OCI-LY3 (cell line): ENCODE measurements at regions not wholly inside any gene's neighbourhood (a gene's known extent, or its start where the extent isn't known, plus 50 kb on each side); places are given as distances from the start of the nearest gene placed in this dataset.

Experiments used
- H2AFZ ChIP-seq: fragments of 200-600, 300-600 bp; shearing (Covaris generic); 2 replicates; pipeline ENCODE4 v1.6.0; 2014; ENCODE audit warnings: antibody characterized with exemption, low read depth, low read length
- H3K27ac ChIP-seq: fragments of 200-600, 300-600 bp; sonication (generic); 2 replicates; pipeline ENCODE4 v1.5.1; 2014; ENCODE audit warnings: mild to moderate bottlenecking, low read length, moderate library complexity, mixed read lengths
- H3K27me3 ChIP-seq: fragments of 200-600, 300-600 bp; sonication (generic); 2 replicates; pipeline ENCODE4 v1.6.1; 2014; ENCODE audit warnings: low read depth, low read length, mixed read lengths
- H3K36me3 ChIP-seq: fragments of 200-600, 300-600 bp; sonication (generic); replicated peaks from 2 replicates; pipeline ENCODE3; 2014; ENCODE audit warnings: low read depth, low read length, mixed read lengths
- H3K4me1 ChIP-seq: fragments of 300-600, 200-600 bp; sonication (generic); 2 replicates; pipeline ENCODE4 v1.6.1; 2014; ENCODE audit warnings: low read length, mixed read lengths
- H3K4me2 ChIP-seq: fragments of 200-600, 300-600 bp; sonication (generic); 2 replicates; pipeline ENCODE4 v1.6.1; 2014; ENCODE audit warnings: low read length, mixed read lengths
- H3K4me3 ChIP-seq: fragments of 300-600, 200-600 bp; sonication (generic); 2 replicates; pipeline ENCODE4 v1.5.1; 2014; ENCODE audit warnings: antibody characterized with exemption, mild to moderate bottlenecking, low read length, moderate library complexity
- H3K79me2 ChIP-seq: fragments of 300-600, 200-600 bp; shearing (Covaris generic); 2 replicates; pipeline ENCODE4 v1.6.1; 2014; ENCODE audit warnings: mild to moderate bottlenecking, low read length, mixed read lengths
- H3K9ac ChIP-seq: fragments of 300-600, 200-600 bp; shearing (Covaris generic); 2 replicates; pipeline ENCODE4 v1.6.0; 2014; ENCODE audit warnings: mild to moderate bottlenecking, low read length, moderate library complexity
- H3K9me3 ChIP-seq: fragments of 200-600, 300-600 bp; shearing (Covaris generic); 2 replicates; pipeline ENCODE4 v1.6.1; 2014; ENCODE audit warnings: low read length, mixed read lengths; ENCODE audit not compliant: insufficient read depth
- H4K20me1 ChIP-seq: fragments of 200-600, 300-600 bp; sonication (generic); 2 replicates; pipeline ENCODE4 v1.6.1; 2016; ENCODE audit warnings: low read length, mixed read lengths; ENCODE audit not compliant: insufficient read depth
- EZH2phosphoT487 ChIP-seq: fragments of 200-600 bp; shearing (Covaris generic); IDR thresholded peaks from 2 replicates; pipeline ENCODE4 v1.6.1; 2018; ENCODE audit warnings: antibody characterized with exemption, mixed run types, low read depth
- TF ChIP-seq, protein P1 (sequence below): fragments of 200-600, 300-600 bp; sonication (generic); IDR thresholded peaks from 2 replicates; pipeline ENCODE4 v1.5.1; 2014; ENCODE audit warnings: antibody characterized with exemption, low read length, low read depth

DNA sequence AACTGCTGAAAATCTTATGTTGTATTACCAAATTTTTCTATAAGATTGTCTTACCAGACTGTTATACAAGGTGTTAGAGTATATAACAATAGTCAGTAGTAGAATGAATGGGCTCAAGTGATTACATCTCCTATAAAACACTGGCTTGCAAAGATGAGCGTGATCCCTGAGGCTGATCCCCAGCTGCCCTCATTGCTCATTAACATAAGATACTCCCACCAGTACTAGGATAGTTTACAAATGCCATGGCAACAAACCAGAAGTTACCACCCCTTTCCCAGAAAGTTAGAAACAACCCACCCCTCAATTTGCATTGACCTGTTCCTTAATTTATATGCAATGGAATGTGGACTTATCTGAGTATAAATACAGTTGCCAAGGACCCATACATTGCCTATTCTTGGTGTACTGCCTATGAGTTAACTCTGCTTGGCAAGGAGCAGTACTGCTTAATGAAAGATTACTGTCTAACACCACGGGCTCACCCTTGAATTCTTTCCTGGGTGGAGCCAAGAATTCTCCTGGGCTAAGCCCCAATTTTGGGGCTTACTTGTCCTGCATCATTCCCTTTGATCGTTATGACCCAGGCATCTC lies 252.8 kb upstream of the CHD6 start:
- H3K4me1 ChIP-seq: no peaks in the 10 kb centered on the region

DNA sequence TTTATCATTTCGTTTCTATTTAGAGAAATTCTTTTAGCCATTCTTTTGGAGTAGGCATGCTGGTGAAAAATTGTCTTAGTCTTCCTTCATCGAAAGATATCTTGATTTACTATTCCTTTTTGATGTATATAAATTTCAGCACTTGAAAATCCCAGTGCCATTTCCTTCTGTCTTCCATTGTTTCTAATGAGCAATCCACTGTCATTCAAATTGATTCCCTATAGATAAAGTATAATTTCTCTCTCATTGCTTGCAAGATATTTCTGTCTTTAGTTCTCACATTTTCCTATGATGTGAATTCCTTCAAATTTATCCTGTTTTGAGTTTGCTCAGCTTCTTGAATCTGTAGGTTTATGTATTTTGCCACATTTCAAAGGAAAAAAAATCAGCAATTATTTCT lies 251.1 kb upstream of the CHD6 start:
- H3K27ac ChIP-seq: no peak overlapping the region
- no peaks in the 10 kb centered on the region for H3K9me3 ChIP-seq
- no peaks in the 10 kb centered on the region for H3K4me1 ChIP-seq
- H3K27me3 ChIP-seq: peaks cover 56% of the 10 kb centered on the region
- no peaks in the 10 kb centered on the region for H3K36me3 ChIP-seq
- H4K20me1 ChIP-seq: no peaks in the 10 kb centered on the region
- H3K4me3 ChIP-seq: no peak overlapping the region
- H3K4me2 ChIP-seq: no peak overlapping the region
- H2AFZ ChIP-seq: no peak overlapping the region
- no peak overlapping the region for H3K9ac ChIP-seq
- H3K79me2 ChIP-seq: no peaks in the 10 kb centered on the region
- TF ChIP-seq, protein P1, sequence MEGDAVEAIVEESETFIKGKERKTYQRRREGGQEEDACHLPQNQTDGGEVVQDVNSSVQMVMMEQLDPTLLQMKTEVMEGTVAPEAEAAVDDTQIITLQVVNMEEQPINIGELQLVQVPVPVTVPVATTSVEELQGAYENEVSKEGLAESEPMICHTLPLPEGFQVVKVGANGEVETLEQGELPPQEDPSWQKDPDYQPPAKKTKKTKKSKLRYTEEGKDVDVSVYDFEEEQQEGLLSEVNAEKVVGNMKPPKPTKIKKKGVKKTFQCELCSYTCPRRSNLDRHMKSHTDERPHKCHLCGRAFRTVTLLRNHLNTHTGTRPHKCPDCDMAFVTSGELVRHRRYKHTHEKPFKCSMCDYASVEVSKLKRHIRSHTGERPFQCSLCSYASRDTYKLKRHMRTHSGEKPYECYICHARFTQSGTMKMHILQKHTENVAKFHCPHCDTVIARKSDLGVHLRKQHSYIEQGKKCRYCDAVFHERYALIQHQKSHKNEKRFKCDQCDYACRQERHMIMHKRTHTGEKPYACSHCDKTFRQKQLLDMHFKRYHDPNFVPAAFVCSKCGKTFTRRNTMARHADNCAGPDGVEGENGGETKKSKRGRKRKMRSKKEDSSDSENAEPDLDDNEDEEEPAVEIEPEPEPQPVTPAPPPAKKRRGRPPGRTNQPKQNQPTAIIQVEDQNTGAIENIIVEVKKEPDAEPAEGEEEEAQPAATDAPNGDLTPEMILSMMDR: no peak
- TF ChIP-seq EZH2phosphoT487: no peak

More for the DNA sequence above, 252.8 kb upstream of the CHD6 start:
- Histone ChIP-seq H3K27ac (no peak overlapping the region), H3K9me3 (no peaks in the 10 kb centered on the region), H3K36me3 (no peaks in the 10 kb centered on the region), H4K20me1 (no peaks in the 10 kb centered on the region), H3K4me3 (no peak overlapping the region), H3K4me2 (no peak overlapping the region), H3K27me3 (peaks cover 72% of the 10 kb centered on the region), H3K9ac (no peak overlapping the region), H3K79me2 (no peaks in the 10 kb centered on the region), H2AFZ (no peak overlapping the region)
- TF ChIP-seq EZH2phosphoT487: no peak

DNA sequence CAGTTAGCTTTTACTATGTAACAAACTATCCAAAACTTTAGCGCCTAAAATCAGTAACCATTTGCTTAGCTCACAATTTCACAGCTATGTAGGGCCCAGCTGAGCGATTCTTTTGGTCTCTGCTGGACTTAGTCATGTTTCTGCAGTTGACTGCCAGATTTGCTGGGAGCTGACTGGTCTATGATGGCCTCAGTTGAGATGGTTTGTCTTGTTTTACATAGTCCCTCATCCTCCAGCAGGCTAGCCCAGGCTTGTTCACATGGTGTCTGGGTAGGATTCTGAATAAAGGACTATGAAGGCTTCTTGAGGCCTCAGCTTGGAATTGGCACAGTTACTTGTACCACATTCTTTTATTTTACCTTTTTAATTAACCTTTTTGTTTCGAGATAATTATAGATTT lies 247.8 kb upstream of the CHD6 start:
- Histone ChIP-seq H3K27me3 (peaks cover 35% of the 10 kb centered on the region; the same call in 1 of the 2 replicates), H3K9me3 (no peaks in the 10 kb centered on the region), H3K4me2 (no peak overlapping the region), H3K4me3 (no peak overlapping the region), H3K79me2 (no peaks in the 10 kb centered on the region), H4K20me1 (no peaks in the 10 kb centered on the region), H3K36me3 (no peaks in the 10 kb centered on the region), H2AFZ (no peak overlapping the region), H3K9ac (no peak overlapping the region), H3K4me1 (peaks cover 6% of the 10 kb centered on the region; the same call in 1 of the 2 replicates), H3K27ac (no peak overlapping the region)
- TF ChIP-seq, protein P1: no peak
- no peak for TF ChIP-seq EZH2phosphoT487

DNA sequence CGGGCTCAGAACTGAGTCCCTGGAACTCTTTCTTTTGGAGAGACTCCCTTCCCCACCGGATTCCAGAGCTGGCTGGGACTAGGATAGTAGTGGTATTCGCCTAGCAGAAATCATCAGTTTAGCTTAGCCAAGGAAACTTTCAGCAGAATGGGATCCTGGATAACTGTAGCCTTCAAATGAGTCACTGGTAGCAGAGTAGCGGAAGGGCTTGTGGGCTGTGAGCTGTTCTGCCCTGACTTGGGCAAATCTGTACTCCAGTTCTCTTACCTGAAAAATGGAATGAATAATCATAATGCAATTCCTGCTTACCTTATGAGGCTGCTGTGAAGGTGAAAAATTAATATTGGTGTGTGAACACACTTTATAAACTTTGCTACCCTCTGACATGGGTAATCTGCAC lies 244.3 kb upstream of the CHD6 start:
- Histone ChIP-seq H3K9ac (no peak overlapping the region), H3K79me2 (no peaks in the 10 kb centered on the region), H3K9me3 (no peaks in the 10 kb centered on the region), H3K27ac (no peak overlapping the region), H3K4me1 (peaks cover 6% of the 10 kb centered on the region; the same call in 1 of the 2 replicates), H3K27me3 (peaks cover 13% of the 10 kb centered on the region), H3K4me3 (no peak overlapping the region), H3K4me2 (no peak overlapping the region), H3K36me3 (no peaks in the 10 kb centered on the region), H4K20me1 (no peaks in the 10 kb centered on the region), H2AFZ (no peak overlapping the region)
- no peak for TF ChIP-seq EZH2phosphoT487
- TF ChIP-seq, protein P1: no peak
